Endodermal cell (in vitro differentiated cells): ENCODE measurements at regions not wholly inside any gene's neighbourhood (a gene's known extent, or its start where the extent isn't known, plus 50 kb on each side); places are given as distances from the start of the nearest gene placed in this dataset.

ENCODE experiments used
- DNase-seq: peaks from one replicate; pipeline ENCODE4 v3.0.0-alpha.2; 2017
- H3K27ac ChIP-seq: 2 replicates; pipeline ENCODE4 v1.5.1; 2013; ENCODE audit warnings: mild to moderate bottlenecking, low read depth, low read length, moderate library complexity
- H3K27me3 ChIP-seq: 2 replicates; pipeline ENCODE4 v1.6.1; 2013; ENCODE audit warnings: mild to moderate bottlenecking, low read length, moderate library complexity; ENCODE audit not compliant: insufficient read depth, control insufficient read depth, poor library complexity, severe bottlenecking
- H3K36me3 ChIP-seq: 2 replicates; pipeline ENCODE4 v1.7.0; 2013; ENCODE audit warnings: mild to moderate bottlenecking, low read length, moderate library complexity; ENCODE audit not compliant: control insufficient read depth, insufficient read depth
- H3K4me1 ChIP-seq: one replicate; pipeline ENCODE4 v1.7.0; 2013; ENCODE audit warnings: low read length; ENCODE audit not compliant: control insufficient read depth, insufficient read depth
- H3K4me3 ChIP-seq: 2 replicates; pipeline ENCODE4 v1.5.1; 2013; ENCODE audit warnings: mild to moderate bottlenecking, low read length, moderate library complexity
- H3K9ac ChIP-seq: 2 replicates; pipeline ENCODE4 v1.6.1; 2013; ENCODE audit warnings: mild to moderate bottlenecking, low read length, moderate library complexity; ENCODE audit not compliant: poor library complexity, severe bottlenecking; ENCODE audit errors: extremely low read depth
- H3K9me3 ChIP-seq: 2 replicates; pipeline ENCODE4 v1.6.1; 2013; ENCODE audit warnings: mild to moderate bottlenecking, low read length, moderate library complexity; ENCODE audit not compliant: control insufficient read depth
- H3K27ac Mint-ChIP-seq: 2 replicates; pipeline ENCODE4 v1.8.0; 2020; ENCODE audit warnings: mixed read lengths
- H3K27me3 Mint-ChIP-seq: 2 replicates; pipeline ENCODE4 v1.8.0; 2021; ENCODE audit warnings: mild to moderate bottlenecking, mixed read lengths; ENCODE audit not compliant: insufficient read depth
- H3K36me3 Mint-ChIP-seq: 2 replicates; pipeline ENCODE4 v1.8.0; 2020; ENCODE audit warnings: low read depth, mixed read lengths
- H3K4me1 Mint-ChIP-seq: 2 replicates; pipeline ENCODE4 v1.8.0; 2020; ENCODE audit warnings: mixed read lengths
- H3K4me3 Mint-ChIP-seq: 2 replicates; pipeline ENCODE4 v1.8.0; 2020; ENCODE audit warnings: mild to moderate bottlenecking, moderate library complexity, mixed read lengths
- H3K9me3 Mint-ChIP-seq: 2 replicates; pipeline ENCODE4 v1.8.0; 2020; ENCODE audit warnings: mild to moderate bottlenecking, mixed read lengths
- CTCF ChIP-seq: fragments of 200-600 bp; sonication (generic); conservative IDR thresholded peaks from 2 replicates; pipeline ENCODE4 v1.5.0; 2021; ENCODE audit warnings: antibody characterized with exemption, mild to moderate bottlenecking
- WGBS, 2 experiments: methylation state at CpG; one replicate each; pipeline versions ENCODE4 v1.1.5 to v1.1.7; 2013; ENCODE audit warnings: missing lambda C conversion rate in 2 of 2, mixed read lengths in 1 of 2; ENCODE audit not compliant: insufficient coverage in 1 of 2, insufficient read length in 1 of 2; 5-methylcytosine and 5-hydroxymethylcytosine counted together

- H3K9me3 Mint-ChIP-seq, result no peaks in the 10 kb centered on the region
- no peak for DNase-seq
- H3K4me3 Mint-ChIP-seq, result no peak overlapping the region
- no peaks in the 10 kb centered on the region for H3K27me3 Mint-ChIP-seq
- no peak overlapping the region for H3K27ac Mint-ChIP-seq
- Histone ChIP-seq H3K4me1 (no peaks in the 10 kb centered on the region), H3K4me3 (no peak overlapping the region), H3K9ac (no peak overlapping the region), H3K36me3 (no peaks in the 10 kb centered on the region), H3K27ac (no peak overlapping the region), H3K27me3 (no peaks in the 10 kb centered on the region), H3K9me3 (no peaks in the 10 kb centered on the region)
- peaks cover 17% of the 10 kb centered on the region for H3K4me1 Mint-ChIP-seq
- 95 to 97% methylated on average over 5 of the region's 5 CpGs for WGBS, 2 experiments
- TF ChIP-seq CTCF, result no peak
- no peaks in the 10 kb centered on the region for H3K36me3 Mint-ChIP-seq
Observed at GRCh38 chr1:116321766-116322175, 51.3 kb upstream of the ATP1A1 start.

GRCh38 chr1:116322752-116323405, 50.2 kb upstream of the ATP1A1 start:
- DNase-seq, result no peak
- Mint-ChIP-seq H3K4me3 (no peak overlapping the region), H3K4me1 (peaks cover 17% of the 10 kb centered on the region)

More at GRCh38 chr1:116322752-116323405, 50.2 kb upstream of the ATP1A1 start:
- Histone ChIP-seq H3K36me3 (no peaks in the 10 kb centered on the region), H3K27me3 (no peaks in the 10 kb centered on the region), H3K4me3 (no peak overlapping the region), H3K27ac (no peak overlapping the region), H3K9me3 (no peaks in the 10 kb centered on the region), H3K4me1 (no peaks in the 10 kb centered on the region), H3K9ac (no peak overlapping the region)
- Mint-ChIP-seq H3K27me3 (no peaks in the 10 kb centered on the region), H3K9me3 (no peaks in the 10 kb centered on the region), H3K27ac (no peak overlapping the region), H3K36me3 (no peaks in the 10 kb centered on the region)
- TF ChIP-seq CTCF, result no peak
- WGBS, 2 experiments, result 88% methylated on average over 1 to 3 of the region's 3 CpGs
